GM23338 (cell line): ENCODE measurements at regions not wholly inside any gene's neighbourhood (a gene's known extent, or its start where the extent isn't known, plus 50 kb on each side); places are given as distances from the start of the nearest gene placed in this dataset.

Experiments used
- ATAC-seq: fragments of 200-7000 bp; cut with Tn5 transposase; 3 replicates; pipeline ENCODE4 v1.9.1; 2020
- DNase-seq: peaks from one replicate; pipeline ENCODE4 v3.0.0-alpha.2; 2015; ENCODE audit warnings: low spot score
- H2AFZ ChIP-seq: fragments of 200-600 bp; sonication (generic); 2 replicates; pipeline ENCODE4 v1.8.0; 2016; ENCODE audit warnings: antibody characterized with exemption, mild to moderate bottlenecking, moderate library complexity
- H3F3A ChIP-seq: fragments of 200-600 bp; sonication (generic); replicated peaks from 2 replicates; pipeline ENCODE4 v1.8.0; 2017; ENCODE audit warnings: antibody characterized with exemption, mixed run types, low read depth
- H3K27ac ChIP-seq: fragments of 200-600 bp; sonication (generic); 2 replicates; pipeline ENCODE4 v1.6.1; 2016; ENCODE audit warnings: low read depth
- H3K27me3 ChIP-seq: fragments of 200-600 bp; sonication (generic); 2 replicates; pipeline ENCODE4 v1.8.0; 2016; ENCODE audit warnings: mild to moderate bottlenecking, mixed run types, moderate library complexity; ENCODE audit not compliant: insufficient read depth
- H3K36me3 ChIP-seq: fragments of 200-600 bp; sonication (generic); 2 replicates; pipeline ENCODE4 v1.8.0; 2016; ENCODE audit warnings: mild to moderate bottlenecking; ENCODE audit not compliant: insufficient read depth
- H3K4me1 ChIP-seq: fragments of 200-600 bp; sonication (generic); 2 replicates; pipeline ENCODE4 v1.8.0; 2016; ENCODE audit warnings: mild to moderate bottlenecking, moderate library complexity; ENCODE audit not compliant: insufficient read depth
- H3K4me2 ChIP-seq: fragments of 200-600 bp; sonication (generic); 2 replicates; pipeline ENCODE4 v1.7.1; 2017; ENCODE audit warnings: mixed run types
- H3K4me3 ChIP-seq: fragments of 200-600 bp; sonication (generic); 2 replicates; pipeline ENCODE4 v1.6.1; 2016; ENCODE audit warnings: mixed run types
- H3K79me2 ChIP-seq: fragments of 200-600 bp; sonication (generic); replicated peaks from 2 replicates; pipeline ENCODE4 v1.8.0; 2017; ENCODE audit warnings: mild to moderate bottlenecking; ENCODE audit not compliant: insufficient read depth
- H3K9me2 ChIP-seq: fragments of 200-600 bp; sonication (generic); 2 replicates; pipeline ENCODE4 v1.8.0; 2017; ENCODE audit not compliant: insufficient read depth
- H4K20me1 ChIP-seq: fragments of 200-600 bp; sonication (generic); replicated peaks from 2 replicates; pipeline ENCODE4 v1.8.0; 2017; ENCODE audit warnings: mild to moderate bottlenecking; ENCODE audit not compliant: insufficient read depth
- H3K27ac Mint-ChIP-seq: 2 replicates; pipeline ENCODE4 v1.8.0; 2020; ENCODE audit warnings: inconsistent platforms, mild to moderate bottlenecking, moderate library complexity, mixed read lengths
- H3K27me3 Mint-ChIP-seq: 3 replicates; pipeline ENCODE4 v1.8.0; 2022; ENCODE audit warnings: low read depth, mild to moderate bottlenecking, moderate library complexity, mixed read lengths, inconsistent platforms; ENCODE audit not compliant: insufficient read depth, poor library complexity
- H3K36me3 Mint-ChIP-seq: 3 replicates; pipeline ENCODE4 v1.8.0; 2021; ENCODE audit warnings: low read depth, mild to moderate bottlenecking, inconsistent platforms, moderate library complexity, mixed read lengths
- H3K4me1 Mint-ChIP-seq: 3 replicates; pipeline ENCODE4 v1.8.0; 2020; ENCODE audit warnings: mild to moderate bottlenecking, inconsistent platforms, mixed read lengths
- H3K4me3 Mint-ChIP-seq: 3 replicates; pipeline ENCODE4 v1.8.0; 2021; ENCODE audit warnings: moderate library complexity, mild to moderate bottlenecking, inconsistent platforms, mixed read lengths
- H3K9me3 Mint-ChIP-seq: 3 replicates; pipeline ENCODE4 v1.8.0; 2020; ENCODE audit warnings: moderate library complexity, mild to moderate bottlenecking, inconsistent platforms, mixed read lengths
- CREB1 ChIP-seq: fragments of 250-450 bp; sonication (Bioruptor Pico); IDR thresholded peaks from 2 replicates; pipeline ENCODE4 v1.5.0; 2020; ENCODE audit warnings: low read depth, mild to moderate bottlenecking, moderate library complexity
- CTCF ChIP-seq, 2 experiments: fragments of 200-600 bp in 1 of 2; sonication (generic) in 1 of 2; conservative IDR thresholded peaks; 2 replicates each; pipeline versions ENCODE4 v1.5.1 to v1.6.1; 2016 to 2017; ENCODE audit warnings: antibody characterized with exemption in 2 of 2, low read depth in 2 of 2, mild to moderate bottlenecking in 2 of 2, moderate library complexity in 1 of 2
- EZH2phosphoT487 ChIP-seq: fragments of 200-600 bp; sonication (generic); IDR thresholded peaks from one replicate; pipeline ENCODE4 v1.8.1; 2018; ENCODE audit warnings: antibody characterized with exemption; ENCODE audit not compliant: unreplicated experiment
- JUNB ChIP-seq: IDR thresholded peaks from one replicate; pipeline ENCODE4 v1.6.1; 2016; ENCODE audit warnings: antibody characterized with exemption; ENCODE audit not compliant: unreplicated experiment
- POLR2AphosphoS5 ChIP-seq: IDR thresholded peaks from 2 replicates; pipeline ENCODE4 v1.6.1; 2016; ENCODE audit warnings: antibody characterized with exemption, low read depth
- REST ChIP-seq: IDR thresholded peaks from one replicate; pipeline ENCODE4 v1.6.1; 2018; ENCODE audit warnings: antibody characterized with exemption; ENCODE audit not compliant: unreplicated experiment
- STAT1 ChIP-seq: IDR thresholded peaks from one replicate; pipeline ENCODE4 v1.6.1; 2016; ENCODE audit warnings: antibody characterized with exemption; ENCODE audit not compliant: unreplicated experiment
- ZNF114 ChIP-seq: fragments of 250-450 bp; sonication (Bioruptor Pico); IDR thresholded peaks from 2 replicates; pipeline ENCODE4 v1.5.0; 2020; ENCODE audit warnings: mild to moderate bottlenecking, moderate library complexity

- H3K9me2 ChIP-seq = peaks cover 12% of the 10 kb centered on the region; the same call in 1 of the 2 replicates
- no peaks in the 10 kb centered on the region for H3K79me2 ChIP-seq
- H3K36me3 ChIP-seq = no peaks in the 10 kb centered on the region
- Mint-ChIP-seq H3K36me3 (no peaks in the 10 kb centered on the region), H3K27me3 (peaks cover 2% of the 10 kb centered on the region), H3K9me3 (peaks cover 11% of the 10 kb centered on the region), H3K4me1 (peaks cover 2% of the 10 kb centered on the region; the same call in 2 of the 3 replicates), H3K4me3 (no peak overlapping the region), H3K27ac (no peak overlapping the region)
- H3F3A ChIP-seq = no peaks in the 10 kb centered on the region
- no peak overlapping the region for H3K4me3 ChIP-seq
- TF ChIP-seq REST (no peak), STAT1 (no peak), EZH2phosphoT487 (no peak), CTCF (conservative IDR thresholded peaks at IDR 0.05; ENCODE audit: low read depth in 2 of 2) (no peak)
- no peak overlapping the region for H3K4me2 ChIP-seq
- no peak overlapping the region for H3K27ac ChIP-seq
- no peak overlapping the region for H2AFZ ChIP-seq
- ATAC-seq = no peak
- no peaks in the 10 kb centered on the region for H3K4me1 ChIP-seq
- H4K20me1 ChIP-seq = no peaks in the 10 kb centered on the region
- no peak for DNase-seq
- no peaks in the 10 kb centered on the region for H3K27me3 ChIP-seq
Measured at GRCh38 chr20:22773344-22773743, 189.0 kb upstream of the FOXA2 start.

GRCh38 chr20:22775256-22775655 lies 190.9 kb upstream of the FOXA2 start:
- ATAC-seq = no peak
- TF ChIP-seq REST (no peak), EZH2phosphoT487 (no peak), ZNF114 (no peak), JUNB (no peak), CREB1 (CRISPR knock-in tag) (no peak), POLR2AphosphoS5 (no peak)

More at GRCh38 chr20:22775256-22775655, 190.9 kb upstream of the FOXA2 start:
- peaks cover 2% of the 10 kb centered on the region; the same call in 1 of the 3 replicates for H3K4me1 Mint-ChIP-seq
- peaks cover 2% of the 10 kb centered on the region for H3K27me3 Mint-ChIP-seq
- H4K20me1 ChIP-seq = no peaks in the 10 kb centered on the region
- H3K27ac Mint-ChIP-seq = no peak overlapping the region
- no peak for DNase-seq
- H3K4me1 ChIP-seq = no peaks in the 10 kb centered on the region
- no peaks in the 10 kb centered on the region for H3K36me3 ChIP-seq
- no peak overlapping the region for H3K4me2 ChIP-seq
- H3K9me2 ChIP-seq = peaks cover 9% of the 10 kb centered on the region; the same call in 1 of the 2 replicates
- H3K79me2 ChIP-seq = no peaks in the 10 kb centered on the region
- H3K4me3 Mint-ChIP-seq = no peak overlapping the region
- H3K9me3 Mint-ChIP-seq = peaks cover 11% of the 10 kb centered on the region
- no peaks in the 10 kb centered on the region for H3K27me3 ChIP-seq
- no peaks in the 10 kb centered on the region for H3K36me3 Mint-ChIP-seq
- no peak overlapping the region for H3K27ac ChIP-seq
- no peaks in the 10 kb centered on the region for H3F3A ChIP-seq
- H3K4me3 ChIP-seq = no peak overlapping the region
- no peak overlapping the region for H2AFZ ChIP-seq
